NCI-H128 (cell line): ENCODE measurements at regions not wholly inside any gene's neighbourhood (a gene's known extent, or its start where the extent isn't known, plus 50 kb on each side); places are given as distances from the start of the nearest gene placed in this dataset.
"Not testable (repeated sequence)": the region's sequence is repeated elsewhere in the genome, so short reads cannot be mapped to it uniquely, and the experiment has no call there.

Experiments
- DNase-seq: peaks from one replicate; lab custom pipeline; 2025; ENCODE audit not compliant: unreplicated experiment; lab: John Stamatoyannopoulos, UW

- DNase-seq = no peak
These were observed 149.3 kb upstream of the CCNH start for GRCh38 chr5:87562068-87562467.

- no peak for DNase-seq
These were observed 147.8 kb upstream of the CCNH start for GRCh38 chr5:87560528-87560927.

- no peak for DNase-seq
These were observed 139.2 kb upstream of the CCNH start for GRCh38 chr5:87551911-87552310.

- DNase-seq = no peak
These were observed 128.9 kb upstream of the CCNH start for GRCh38 chr5:87541676-87542075.

- no peak for DNase-seq
These were observed 128.3 kb upstream of the CCNH start for GRCh38 chr5:87541033-87541432.

- no peak for DNase-seq
These were observed 127.1 kb upstream of the CCNH start for GRCh38 chr5:87539839-87540238.

GRCh38 chr5:87536365-87536764 is 123.6 kb upstream of the CCNH start:
- no peak for DNase-seq

- DNase-seq = no peak
These were observed 123.0 kb upstream of the CCNH start for GRCh38 chr5:87535706-87536105.

- no peak for DNase-seq
These were observed 116.9 kb upstream of the CCNH start for GRCh38 chr5:87529486-87530076.

- no peak for DNase-seq
These were observed 113.4 kb upstream of the CCNH start for GRCh38 chr5:87526131-87526530.

- DNase-seq = no peak
These were observed 111.5 kb upstream of the CCNH start for GRCh38 chr5:87524217-87524616.

- DNase-seq = not testable (repeated sequence)
These were observed 99.0 kb upstream of the CCNH start for GRCh38 chr5:87511778-87512177.

GRCh38 chr5:87503004-87503403 is 90.3 kb upstream of the CCNH start:
- DNase-seq = no peak

- DNase-seq = no peak
These were observed 87.0 kb upstream of the CCNH start for GRCh38 chr5:87499478-87500410.
